HepG2 (cell line): ENCODE measurements at regions not wholly inside any gene's neighbourhood (a gene's known extent, or its start where the extent isn't known, plus 50 kb on each side); places are given as distances from the start of the nearest gene placed in this dataset.

ENCODE experiments used
- ATM ChIP-seq: fragments of 450-650 bp; IDR thresholded peaks from 2 replicates; pipeline ENCODE4 v1.7.1; 2017; ENCODE audit warnings: mild to moderate bottlenecking, borderline replicate concordance
- CHD4 ChIP-seq: fragments of 200-600 bp; sonication (generic); IDR thresholded peaks from 2 replicates; pipeline ENCODE4 v1.7.0; 2017; ENCODE audit warnings: mild to moderate bottlenecking, low read length, borderline replicate concordance
- E2F5 ChIP-seq: sonication (generic); formaldehyde crosslinking; conservative IDR thresholded peaks from 2 replicates; pipeline ENCODE4 v1.4.0; 2020; ENCODE audit warnings: missing genetic modification reagents
- FOXC1 ChIP-seq: sonication (generic); formaldehyde crosslinking; IDR thresholded peaks from 2 replicates; pipeline ENCODE4 v1.8.0; 2022; ENCODE audit warnings: mild to moderate bottlenecking, missing genetic modification reagents, borderline replicate concordance
- HMG20B ChIP-seq: conservative IDR thresholded peaks from 2 replicates; pipeline ENCODE4 v1.6.1; 2016; ENCODE audit warnings: missing genetic modification reagents, missing compliant biosample characterization
- HOMEZ ChIP-seq: IDR thresholded peaks from 2 replicates; pipeline ENCODE4 v1.6.1; 2016; ENCODE audit warnings: low read depth
- JARID2 ChIP-seq: sonication (generic); formaldehyde crosslinking; IDR thresholded peaks from 2 replicates; pipeline ENCODE4 v1.8.1; 2023; ENCODE audit warnings: missing genetic modification reagents, inconsistent platforms; ENCODE audit not compliant: insufficient replicate concordance
- MTA3 ChIP-seq: sonication (generic); formaldehyde crosslinking; IDR thresholded peaks from 2 replicates; pipeline ENCODE4 v1.4.0; 2020; ENCODE audit warnings: missing genetic modification reagents
- MYC ChIP-seq: sonication (generic); formaldehyde crosslinking; IDR thresholded peaks from 2 replicates; pipeline ENCODE4 v1.9.0; 2021; ENCODE audit warnings: missing genetic modification reagents, borderline replicate concordance
- NFE2L2 ChIP-seq: fragments of 150-350 bp; IDR thresholded peaks from 2 replicates; pipeline ENCODE4 v1.6.1; 2014; ENCODE audit warnings: low read length
- NFYC ChIP-seq: IDR thresholded peaks from 2 replicates; pipeline ENCODE4 v1.6.1; 2016; ENCODE audit warnings: missing genetic modification reagents, missing compliant biosample characterization
- PLRG1 ChIP-seq: fragments of 450-650 bp; conservative IDR thresholded peaks from 2 replicates; pipeline ENCODE4 v1.6.1; 2016
- TFDP2 ChIP-seq: sonication (generic); formaldehyde crosslinking; IDR thresholded peaks from 2 replicates; pipeline ENCODE4 v1.4.0; 2020; ENCODE audit warnings: missing genetic modification reagents
- ZBTB46 ChIP-seq: sonication (generic); formaldehyde crosslinking; IDR thresholded peaks from 2 replicates; pipeline ENCODE4 v1.4.0; 2020; ENCODE audit warnings: mild to moderate bottlenecking, missing genetic modification reagents, borderline replicate concordance
- ZFAT ChIP-seq: sonication (generic); formaldehyde crosslinking; conservative IDR thresholded peaks from 2 replicates; pipeline ENCODE4 v1.8.1; 2023; ENCODE audit warnings: missing genetic modification reagents, inconsistent platforms
- ZIK1 ChIP-seq: sonication (generic); formaldehyde crosslinking; IDR thresholded peaks from 2 replicates; pipeline ENCODE4 v1.5.0; 2020; ENCODE audit warnings: mild to moderate bottlenecking, low read depth, missing genetic modification reagents, borderline replicate concordance
- ZNF224 ChIP-seq: sonication (generic); formaldehyde crosslinking; IDR thresholded peaks from 2 replicates; pipeline ENCODE4 v1.5.0; 2020; ENCODE audit warnings: mild to moderate bottlenecking, missing genetic modification reagents
- ZNF232 ChIP-seq: sonication (generic); formaldehyde crosslinking; IDR thresholded peaks from 2 replicates; pipeline ENCODE4 v1.4.0; 2020; ENCODE audit warnings: missing genetic modification reagents, borderline replicate concordance
- ZNF446 ChIP-seq: sonication (generic); formaldehyde crosslinking; IDR thresholded peaks from 2 replicates; pipeline ENCODE4 v1.5.0; 2020; ENCODE audit warnings: mild to moderate bottlenecking, missing genetic modification reagents
- ZNF569 ChIP-seq: sonication (generic); formaldehyde crosslinking; IDR thresholded peaks from 2 replicates; pipeline ENCODE4 v1.5.0; 2020; ENCODE audit warnings: mild to moderate bottlenecking, missing genetic modification reagents, moderate library complexity, borderline replicate concordance
- ZNF720 ChIP-seq: sonication (generic); formaldehyde crosslinking; IDR thresholded peaks from 2 replicates; pipeline ENCODE4 v1.4.0; 2020; ENCODE audit warnings: missing genetic modification reagents
- ZNF841 ChIP-seq: sonication (generic); formaldehyde crosslinking; IDR thresholded peaks from 2 replicates; pipeline ENCODE4 v1.8.1; 2023; ENCODE audit warnings: missing genetic modification reagents, borderline replicate concordance
- ZZZ3 ChIP-seq: sonication (generic); formaldehyde crosslinking; IDR thresholded peaks from 2 replicates; pipeline ENCODE4 v1.4.0; 2020; ENCODE audit warnings: missing genetic modification reagents, mild to moderate bottlenecking, borderline replicate concordance
- TF ChIP-seq, protein P1 (sequence below): sonication (generic); formaldehyde crosslinking; IDR thresholded peaks from 2 replicates; pipeline ENCODE4 v1.5.0; 2020; ENCODE audit warnings: mild to moderate bottlenecking, missing genetic modification reagents

- TF ChIP-seq E2F5 (CRISPR knock-in tag) (no peak), ZNF569 (CRISPR knock-in tag) (no peak), HMG20B (CRISPR knock-in tag) (peak; percentile 86), ZNF232 (CRISPR knock-in tag) (peak; percentile 65; the same call in 1 of the 2 replicates), ZIK1 (CRISPR knock-in tag) (no peak), ATM (no peak), ZBTB46 (no peak), NFYC (CRISPR knock-in tag) (no peak), ZNF841 (CRISPR knock-in tag) (no peak), HOMEZ (CRISPR knock-in tag) (peak; percentile 92), ZZZ3 (CRISPR knock-in tag) (0 out of 2 replicates have a peak, but pooled peaks have one; percentile 45), CHD4 (no peak; the same call in 1 of the 2 replicates), ZNF446 (no peak), MTA3 (CRISPR knock-in tag) (no peak), NFE2L2 (no peak), JARID2 (CRISPR knock-in tag) (no peak), MYC (CRISPR knock-in tag) (peak; percentile 60), ZNF224 (no peak), ZNF720 (no peak), TFDP2 (no peak), PLRG1 (no peak), FOXC1 (CRISPR knock-in tag) (peak; percentile 66; the same call in 1 of the 2 replicates), ZFAT (no peak)
- TF ChIP-seq, protein P1, sequence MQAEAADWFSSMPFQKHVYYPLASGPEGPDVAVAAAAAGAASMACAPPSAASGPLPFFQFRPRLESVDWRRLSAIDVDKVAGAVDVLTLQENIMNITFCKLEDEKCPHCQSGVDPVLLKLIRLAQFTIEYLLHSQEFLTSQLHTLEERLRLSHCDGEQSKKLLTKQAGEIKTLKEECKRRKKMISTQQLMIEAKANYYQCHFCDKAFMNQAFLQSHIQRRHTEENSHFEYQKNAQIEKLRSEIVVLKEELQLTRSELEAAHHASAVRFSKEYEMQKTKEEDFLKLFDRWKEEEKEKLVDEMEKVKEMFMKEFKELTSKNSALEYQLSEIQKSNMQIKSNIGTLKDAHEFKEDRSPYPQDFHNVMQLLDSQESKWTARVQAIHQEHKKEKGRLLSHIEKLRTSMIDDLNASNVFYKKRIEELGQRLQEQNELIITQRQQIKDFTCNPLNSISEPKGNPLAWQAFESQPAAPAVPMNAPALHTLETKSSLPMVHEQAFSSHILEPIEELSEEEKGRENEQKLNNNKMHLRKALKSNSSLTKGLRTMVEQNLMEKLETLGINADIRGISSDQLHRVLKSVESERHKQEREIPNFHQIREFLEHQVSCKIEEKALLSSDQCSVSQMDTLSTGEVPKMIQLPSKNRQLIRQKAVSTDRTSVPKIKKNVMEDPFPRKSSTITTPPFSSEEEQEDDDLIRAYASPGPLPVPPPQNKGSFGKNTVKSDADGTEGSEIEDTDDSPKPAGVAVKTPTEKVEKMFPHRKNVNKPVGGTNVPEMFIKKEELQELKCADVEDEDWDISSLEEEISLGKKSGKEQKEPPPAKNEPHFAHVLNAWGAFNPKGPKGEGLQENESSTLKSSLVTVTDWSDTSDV: no peak
These were observed 56.1 kb upstream of the TRPM1 start (continued) for GRCh38 chr15:31157644-31158069.
